Stimulated activated CD8-positive, alpha-beta memory T cell treated with anti-CD3 and anti-CD28 coated beads, Interleukin-15, amount 100 ng/mL, for 4 hours (primary cell): ENCODE measurements at regions not wholly inside any gene's neighbourhood (a gene's known extent, or its start where the extent isn't known, plus 50 kb on each side); places are given as distances from the start of the nearest gene placed in this dataset.

Experiments
- DNase-seq, 2 donors: peaks; one replicate each; pipeline ENCODE4 v3.0.0-alpha.2; 2020; ENCODE audit warnings: low read depth in 2 of 2

GRCh38 chr13:106748785-106749184, 180.8 kb upstream of the ARGLU1 start:
- no peak for DNase-seq

GRCh38 chr13:106744516-106744915, 176.6 kb upstream of the ARGLU1 start:
- no peak for DNase-seq

GRCh38 chr13:106738186-106738678, 170.3 kb upstream of the ARGLU1 start:
- no peak for DNase-seq

GRCh38 chr13:106736941-106737340, 169.0 kb upstream of the ARGLU1 start:
- no peak for DNase-seq

GRCh38 chr13:106734198-106734597, 166.3 kb upstream of the ARGLU1 start:
- DNase-seq = no peak

GRCh38 chr13:106723036-106723435, 155.1 kb upstream of the ARGLU1 start:
- DNase-seq = no peak

- no peak for DNase-seq
These were observed 154.7 kb upstream of the ARGLU1 start for GRCh38 chr13:106722620-106723019.

- DNase-seq = no peak
These were observed 153.7 kb upstream of the ARGLU1 start for GRCh38 chr13:106721599-106721998.

GRCh38 chr13:106714271-106714982, 146.5 kb upstream of the ARGLU1 start:
- no peak for DNase-seq

GRCh38 chr13:106712381-106712780, 144.4 kb upstream of the ARGLU1 start:
- DNase-seq = no peak

- DNase-seq = no peak
These were observed 142.3 kb upstream of the ARGLU1 start for GRCh38 chr13:106710266-106710665.

GRCh38 chr13:106709522-106709921, 141.6 kb upstream of the ARGLU1 start:
- DNase-seq = no peak

GRCh38 chr13:106702505-106702904, 134.6 kb upstream of the ARGLU1 start:
- DNase-seq = no peak

GRCh38 chr13:106701771-106702341, 133.9 kb upstream of the ARGLU1 start:
- no peak for DNase-seq

GRCh38 chr13:106700439-106700838, 132.5 kb upstream of the ARGLU1 start:
- DNase-seq = no peak

GRCh38 chr13:106700007-106700406, 132.1 kb upstream of the ARGLU1 start:
- no peak for DNase-seq

GRCh38 chr13:106699311-106699710, 131.4 kb upstream of the ARGLU1 start:
- DNase-seq = no peak

GRCh38 chr13:106696719-106697118, 128.8 kb upstream of the ARGLU1 start:
- no peak for DNase-seq

- no peak for DNase-seq
These were observed 128.2 kb upstream of the ARGLU1 start for GRCh38 chr13:106696140-106696539.

- no peak for DNase-seq
These were observed 127.2 kb upstream of the ARGLU1 start for GRCh38 chr13:106695139-106695538.

GRCh38 chr13:106691861-106692260, 123.9 kb upstream of the ARGLU1 start:
- no peak for DNase-seq

GRCh38 chr13:106691341-106691740, 123.4 kb upstream of the ARGLU1 start:
- DNase-seq = no peak

- no peak for DNase-seq
These were observed 122.8 kb upstream of the ARGLU1 start for GRCh38 chr13:106690779-106691178.

- no peak for DNase-seq
These were observed 122.0 kb upstream of the ARGLU1 start for GRCh38 chr13:106689906-106690305.
